Fibroblast of skin of abdomen (primary cell): ENCODE measurements at regions not wholly inside any gene's neighbourhood (a gene's known extent, or its start where the extent isn't known, plus 50 kb on each side); places are given as distances from the start of the nearest gene placed in this dataset.
A peak's percentile ranks its signal among the peaks of the same experiment; 100 is the strongest.

Source experiments
- DNase-seq: peaks from one replicate; pipeline ENCODE4 v3.0.0-alpha.2; 2013

- no peak for DNase-seq
These were observed 110.4 kb upstream of the MBNL2 start for GRCh38 chr13:97111756-97112155.

DNA sequence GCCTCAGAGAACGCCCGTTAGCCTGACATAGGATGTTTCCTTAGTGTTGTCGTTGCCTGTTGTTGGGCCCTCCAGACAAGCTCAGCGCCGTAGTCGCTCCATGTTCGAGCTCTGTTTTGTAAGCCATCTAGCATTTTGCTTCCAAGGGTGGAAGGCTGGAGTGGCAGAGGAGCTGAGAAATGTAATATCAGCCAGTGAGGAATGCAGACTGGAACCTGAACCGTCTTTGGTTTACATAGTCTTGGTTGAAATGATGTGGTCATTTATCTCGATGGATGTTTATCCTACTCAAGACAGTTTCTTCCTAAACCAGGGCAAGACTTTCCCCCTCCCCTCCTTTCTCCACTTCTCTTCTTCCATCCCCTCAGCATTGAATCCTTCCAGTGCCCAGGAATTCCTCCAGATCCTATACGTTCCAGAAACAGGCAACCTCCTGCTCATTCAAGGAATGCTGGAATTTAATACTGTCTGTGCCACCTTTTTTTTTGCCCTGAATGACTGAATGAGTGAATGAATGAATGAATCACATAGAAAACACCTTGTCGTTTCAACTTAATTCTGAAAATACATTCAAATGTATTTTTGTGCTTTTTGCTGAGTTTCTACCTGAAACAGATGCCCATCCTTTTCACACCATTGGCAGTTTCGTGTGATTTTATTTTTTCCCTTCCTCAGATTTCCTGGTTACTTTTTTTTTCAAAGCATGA is 109.5 kb upstream of the MBNL2 start:
- DNase-seq = no peak

GRCh38 chr13:97113231-97114001 is 108.7 kb upstream of the MBNL2 start:
- DNase-seq = no peak

GRCh38 chr13:97114651-97115050 is 107.5 kb upstream of the MBNL2 start:
- no peak for DNase-seq

- DNase-seq = peak; percentile 41
These were observed 105.4 kb upstream of the MBNL2 start for GRCh38 chr13:97116754-97117153.

- no peak for DNase-seq
These were observed 104.7 kb upstream of the MBNL2 start for GRCh38 chr13:97117388-97117910.

GRCh38 chr13:97119943-97120342 is 102.2 kb upstream of the MBNL2 start:
- DNase-seq = peak; percentile 40

GRCh38 chr13:97120346-97120745 is 101.8 kb upstream of the MBNL2 start:
- peak; percentile 47 for DNase-seq

DNA sequence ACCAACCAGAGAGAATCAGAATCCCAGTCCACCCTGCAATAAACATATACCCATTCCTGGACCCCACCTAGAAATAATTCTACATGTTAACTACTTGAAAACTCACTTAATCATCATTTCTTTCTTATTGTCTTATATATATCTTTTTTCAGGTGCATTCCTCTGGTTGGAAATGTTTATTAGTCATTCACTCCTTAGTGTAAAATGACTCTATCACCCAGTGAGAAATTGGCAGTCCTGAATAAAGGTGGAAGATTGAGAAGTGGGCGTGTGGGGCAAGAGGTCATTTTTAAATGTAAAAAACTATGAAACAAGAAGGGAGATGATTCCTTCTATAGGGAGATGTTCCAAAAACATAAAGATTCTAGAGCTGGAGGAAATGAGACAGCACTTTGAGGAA is 101.2 kb upstream of the MBNL2 start:
- DNase-seq = no peak

- no peak for DNase-seq
These were observed 100.2 kb upstream of the MBNL2 start for GRCh38 chr13:97121894-97122293.

DNA sequence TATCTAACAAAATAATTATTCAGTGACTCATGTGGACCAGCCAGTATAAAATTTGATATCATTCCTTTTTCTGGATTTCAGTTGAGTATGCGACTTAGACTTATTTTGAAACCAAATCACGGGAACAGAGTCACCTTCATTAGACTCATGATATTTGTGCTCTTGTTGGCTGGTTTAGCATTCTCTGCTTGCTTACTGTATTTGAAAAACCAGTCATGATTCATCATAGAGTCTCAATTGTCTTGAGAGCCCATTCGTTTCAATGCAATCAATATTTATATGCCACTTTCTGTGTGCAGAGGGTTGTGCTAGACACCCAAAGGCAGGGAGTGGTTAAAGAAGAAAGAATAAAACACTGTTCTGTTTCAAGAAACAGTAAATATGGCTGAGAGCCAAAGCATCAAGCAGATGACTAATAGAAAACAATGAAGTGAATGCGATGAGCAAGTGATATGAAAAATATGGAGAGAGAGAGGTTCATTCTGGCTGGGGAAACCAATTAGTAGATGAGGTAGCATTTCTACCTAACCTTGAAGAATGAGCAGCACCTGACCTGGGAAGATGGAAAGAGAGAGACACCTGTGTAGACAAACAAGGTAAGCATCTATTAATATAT is 99.6 kb upstream of the MBNL2 start:
- DNase-seq = peak; percentile 75

- no peak for DNase-seq
These were observed 97.9 kb upstream of the MBNL2 start for GRCh38 chr13:97124206-97124605.

DNA sequence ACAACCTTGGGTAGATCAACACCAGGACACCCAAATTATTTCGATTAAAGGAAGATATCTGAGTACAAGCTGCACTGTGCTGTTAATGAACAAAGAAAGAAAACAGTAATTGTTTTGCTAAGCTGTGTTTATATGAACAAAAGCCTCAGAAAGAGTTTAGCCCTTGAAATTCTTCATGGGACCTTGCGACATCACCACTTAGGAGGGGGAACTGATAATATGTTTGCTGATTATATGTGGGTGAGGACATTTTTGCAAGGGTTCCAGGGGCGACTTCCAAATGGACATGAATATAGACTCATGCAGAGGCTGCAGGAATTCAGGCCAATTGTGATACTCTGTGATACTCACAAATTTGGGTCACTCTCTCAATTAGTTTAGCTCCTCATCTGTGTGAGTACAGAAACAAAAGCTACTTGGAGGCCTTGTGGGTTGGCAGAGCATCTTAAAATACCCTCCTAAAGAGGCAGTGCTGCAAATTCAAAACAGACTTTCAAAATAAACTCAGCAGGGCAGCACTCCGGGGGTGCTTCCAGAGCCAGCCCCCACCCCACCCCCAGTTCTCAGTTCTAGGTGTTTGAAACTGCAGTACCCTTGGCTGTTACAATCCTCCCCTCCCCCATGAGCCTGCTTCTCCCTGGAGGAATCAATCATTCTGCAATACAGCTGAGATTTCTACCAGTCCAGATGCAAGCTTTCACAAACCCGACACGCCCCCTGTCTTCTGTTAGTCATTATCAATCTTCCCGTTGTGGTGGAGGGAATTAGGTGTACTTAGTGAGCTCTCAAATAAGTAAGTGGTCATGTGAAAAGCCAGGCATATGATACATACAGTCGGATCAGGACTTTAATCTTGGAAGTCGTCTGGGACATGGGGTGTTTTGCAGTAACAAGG is 97.0 kb upstream of the MBNL2 start:
- peak; percentile 93 for DNase-seq

DNA sequence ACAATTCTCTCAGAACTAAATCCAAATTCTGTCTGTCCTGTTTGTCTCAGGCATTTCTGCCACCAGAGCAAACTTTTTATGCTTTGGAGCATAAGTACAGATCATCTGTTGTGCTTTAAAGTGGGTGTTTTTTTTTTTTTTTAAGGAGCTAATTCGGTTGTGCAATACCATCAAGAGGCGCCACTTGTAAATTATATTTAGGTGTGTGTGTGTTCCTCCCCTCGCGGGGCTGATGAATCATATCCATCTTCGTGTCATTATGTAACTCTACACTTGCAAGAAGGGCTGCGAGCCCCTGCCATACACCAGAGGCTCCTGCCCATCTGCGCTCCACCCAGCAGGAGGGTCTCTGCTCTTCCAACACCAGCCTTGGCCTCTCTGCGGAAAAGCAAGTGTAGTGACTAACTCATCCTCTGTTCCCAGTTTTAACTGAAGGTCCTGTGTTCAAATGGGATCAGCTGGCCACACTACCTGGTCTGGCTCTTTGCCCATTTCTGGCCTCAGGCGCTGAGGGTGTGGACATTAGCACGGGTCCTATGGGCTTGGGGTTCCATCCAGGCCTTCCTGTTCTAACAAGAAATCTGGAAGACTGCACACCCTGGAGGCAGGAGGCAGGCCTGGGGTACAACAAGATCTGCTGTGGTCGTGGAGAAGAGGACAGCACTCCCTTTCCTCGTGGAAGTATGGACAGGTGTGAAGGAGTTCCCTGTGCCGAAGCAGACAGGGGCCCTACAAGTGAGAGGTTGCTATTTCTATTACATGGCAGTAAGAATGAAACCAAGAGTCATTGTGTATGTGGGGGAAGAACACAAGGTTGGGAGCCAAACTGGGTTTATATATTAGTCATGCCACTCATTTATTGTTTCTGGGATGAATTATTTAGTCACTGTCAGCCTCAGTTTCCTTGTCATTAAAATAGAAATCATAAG is 96.1 kb upstream of the MBNL2 start:
- peak; percentile 79 for DNase-seq

DNA sequence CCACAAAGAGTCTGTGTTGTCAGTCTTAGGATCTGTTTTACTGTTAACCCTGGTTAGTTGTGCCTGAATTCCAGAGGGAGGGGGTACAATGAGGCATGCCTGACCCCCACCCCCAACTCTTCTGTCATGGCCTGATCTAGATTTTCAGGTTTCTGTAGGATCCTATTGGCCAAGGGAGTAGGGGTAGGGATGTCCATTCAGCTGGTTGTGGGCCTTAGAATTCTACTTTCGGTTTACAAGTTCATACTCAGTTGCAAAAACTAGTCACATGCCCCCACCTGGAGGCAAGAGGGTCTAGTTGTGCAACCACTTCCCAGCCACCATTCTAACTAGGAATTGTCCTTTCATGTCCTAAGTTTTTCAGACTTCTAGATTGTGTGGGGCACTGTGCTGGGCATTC is 94.3 kb upstream of the MBNL2 start:
- DNase-seq = no peak

GRCh38 chr13:97130190-97130589 is 91.9 kb upstream of the MBNL2 start:
- DNase-seq = no peak

DNA sequence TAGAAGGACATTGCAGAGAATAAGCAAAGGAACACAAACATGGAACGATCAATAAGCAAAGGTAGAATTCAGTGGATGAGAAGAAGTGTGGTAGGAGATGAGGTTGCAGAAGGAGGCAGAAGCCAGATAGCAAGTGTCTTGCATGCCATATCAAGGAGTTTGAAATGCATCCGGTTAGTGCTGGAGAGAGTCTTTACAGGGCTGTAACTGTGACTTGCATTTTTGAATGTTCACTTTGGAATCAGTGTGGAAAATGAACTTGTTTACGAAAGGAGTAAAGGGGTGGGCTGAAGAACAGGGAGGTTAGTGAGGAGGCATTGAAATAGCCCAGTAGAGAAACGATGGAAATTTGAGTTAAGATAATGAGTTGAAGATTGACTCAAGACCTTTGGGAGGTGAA is 90.7 kb upstream of the MBNL2 start:
- DNase-seq = no peak

DNA sequence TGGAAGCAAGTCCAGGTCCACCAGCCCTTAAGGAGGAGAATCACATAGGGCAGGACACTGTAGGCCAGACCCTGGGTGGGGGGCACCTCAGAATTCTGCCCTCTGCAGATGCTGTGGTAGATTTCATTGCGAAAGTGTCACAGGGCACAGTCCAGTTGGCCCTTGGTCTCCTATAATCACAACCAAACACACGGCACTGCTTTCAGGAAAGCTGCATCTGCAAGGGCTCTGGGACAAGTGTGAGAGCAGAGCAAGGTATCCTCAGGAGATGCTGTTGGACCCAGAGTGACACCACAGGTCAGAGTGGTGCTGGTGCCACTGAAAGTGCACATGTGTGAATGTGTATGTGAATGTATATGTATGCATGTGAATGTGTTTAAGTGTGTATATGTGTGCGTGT is 88.6 kb upstream of the MBNL2 start:
- no peak for DNase-seq

GRCh38 chr13:97133955-97134354 is 88.2 kb upstream of the MBNL2 start:
- no peak for DNase-seq

GRCh38 chr13:97134364-97135095 is 87.6 kb upstream of the MBNL2 start:
- DNase-seq = no peak

DNA sequence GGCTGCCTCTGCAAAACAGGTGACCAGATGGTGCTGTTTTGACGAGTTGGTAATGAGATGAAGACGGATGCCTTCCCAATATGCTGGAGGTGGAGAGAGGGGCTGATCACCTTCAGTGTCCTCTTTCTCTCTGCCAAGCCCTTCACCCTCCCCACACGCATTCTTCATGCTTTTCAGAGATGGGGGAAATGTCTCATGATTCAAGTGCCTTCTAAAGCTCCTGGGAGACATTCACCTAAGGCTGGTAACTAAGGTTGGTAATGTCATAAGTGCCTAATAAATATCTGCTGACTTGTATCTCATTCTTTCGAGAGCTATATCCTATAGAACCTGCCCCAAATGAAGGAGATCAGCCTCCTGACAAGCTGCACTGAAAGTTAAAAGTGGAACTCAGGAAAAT is 86.2 kb upstream of the MBNL2 start:
- no peak for DNase-seq
